ENCODE measurements at regions not wholly inside any gene's neighbourhood (a gene's known extent, or its start where the extent isn't known, plus 50 kb on each side); places are given as distances from the start of the nearest gene placed in this dataset.

GRCh38 chr9:29838491-29839020 is 2265.3 kb upstream of the C9orf72 start:
- TF ChIP-seq GATA1 (IDR thresholded peaks at IDR 0.05; ENCODE audit: low read depth, low read length) (no peak), POLR2A (IDR thresholded peaks at IDR 0.05; ENCODE audit: low read length) (no peak)
- DNase-seq, result no peak

GRCh38 chr9:29844251-29844650 is 2271.0 kb upstream of the C9orf72 start:
- TF ChIP-seq GATA1 (IDR thresholded peaks at IDR 0.05; ENCODE audit: low read depth, low read length), result no peak
- TF ChIP-seq POLR2A (IDR thresholded peaks at IDR 0.05; ENCODE audit: low read length), result no peak
- no peak for DNase-seq

- TF ChIP-seq GATA1 (IDR thresholded peaks at IDR 0.05; ENCODE audit: low read depth, low read length) (no peak), POLR2A (IDR thresholded peaks at IDR 0.05; ENCODE audit: low read length) (no peak)
- DNase-seq, result no peak
These were observed 2277.4 kb upstream of the C9orf72 start for GRCh38 chr9:29850664-29851063.

- no peak for TF ChIP-seq GATA1 (IDR thresholded peaks at IDR 0.05; ENCODE audit: low read depth, low read length)
- TF ChIP-seq POLR2A (IDR thresholded peaks at IDR 0.05; ENCODE audit: low read length), result no peak
- DNase-seq, result no peak
These were observed 2288.5 kb upstream of the C9orf72 start for GRCh38 chr9:29861803-29862202.

GRCh38 chr9:29865764-29866313 is 2292.6 kb upstream of the C9orf72 start:
- peak in 1 of 2 experiments; percentile 1 for DNase-seq
- no peak for TF ChIP-seq GATA1 (IDR thresholded peaks at IDR 0.05; ENCODE audit: low read depth, low read length)
- no peak for TF ChIP-seq POLR2A (IDR thresholded peaks at IDR 0.05; ENCODE audit: low read length)

GRCh38 chr9:29866556-29866955 is 2293.3 kb upstream of the C9orf72 start:
- TF ChIP-seq POLR2A (IDR thresholded peaks at IDR 0.05; ENCODE audit: low read length), result no peak
- no peak for TF ChIP-seq GATA1 (IDR thresholded peaks at IDR 0.05; ENCODE audit: low read depth, low read length)
- no peak for DNase-seq

- DNase-seq, result no peak
- TF ChIP-seq GATA1 (IDR thresholded peaks at IDR 0.05; ENCODE audit: low read depth, low read length) (no peak), POLR2A (IDR thresholded peaks at IDR 0.05; ENCODE audit: low read length) (no peak)
These were observed 2300.3 kb upstream of the C9orf72 start for GRCh38 chr9:29873579-29873978.

- DNase-seq, result no peak
- TF ChIP-seq POLR2A (IDR thresholded peaks at IDR 0.05; ENCODE audit: low read length) (no peak), GATA1 (IDR thresholded peaks at IDR 0.05; ENCODE audit: low read depth, low read length) (no peak)
These were observed 2302.3 kb upstream of the C9orf72 start for GRCh38 chr9:29875547-29875946.

- no peak for TF ChIP-seq GATA1 (IDR thresholded peaks at IDR 0.05; ENCODE audit: low read depth, low read length)
- no peak for TF ChIP-seq POLR2A (IDR thresholded peaks at IDR 0.05; ENCODE audit: low read length)
- DNase-seq, result no peak
These were observed 2309.5 kb upstream of the C9orf72 start for GRCh38 chr9:29882767-29883166.

- no peak for TF ChIP-seq GATA1 (IDR thresholded peaks at IDR 0.05; ENCODE audit: low read depth, low read length)
- no peak for TF ChIP-seq POLR2A (IDR thresholded peaks at IDR 0.05; ENCODE audit: low read length)
- no peak for DNase-seq
These were observed 2332.8 kb upstream of the C9orf72 start for GRCh38 chr9:29906065-29906464.

- no peak for TF ChIP-seq GATA1 (IDR thresholded peaks at IDR 0.05; ENCODE audit: low read depth, low read length)
- TF ChIP-seq POLR2A (IDR thresholded peaks at IDR 0.05; ENCODE audit: low read length), result no peak
- no peak for DNase-seq
These were observed 2354.8 kb upstream of the C9orf72 start for GRCh38 chr9:29928072-29928471.

GRCh38 chr9:29939559-29939958 is 2366.3 kb upstream of the C9orf72 start:
- DNase-seq, result no peak
- TF ChIP-seq POLR2A (IDR thresholded peaks at IDR 0.05; ENCODE audit: low read length), result no peak
- no peak for TF ChIP-seq GATA1 (IDR thresholded peaks at IDR 0.05; ENCODE audit: low read depth, low read length)

GRCh38 chr9:29945012-29945411 is 2371.7 kb upstream of the C9orf72 start:
- TF ChIP-seq POLR2A (IDR thresholded peaks at IDR 0.05; ENCODE audit: low read length), result no peak
- TF ChIP-seq GATA1 (IDR thresholded peaks at IDR 0.05; ENCODE audit: low read depth, low read length), result no peak
- DNase-seq, result no peak

- no peak for DNase-seq
These were observed 2385.2 kb upstream of the C9orf72 start for GRCh38 chr9:29958469-29958868.

GRCh38 chr9:29965834-29966233 is 2392.6 kb upstream of the C9orf72 start:
- DNase-seq, result no peak
- TF ChIP-seq GATA1 (IDR thresholded peaks at IDR 0.05; ENCODE audit: low read depth, low read length) (no peak), POLR2A (IDR thresholded peaks at IDR 0.05; ENCODE audit: low read length) (no peak)

More at GRCh38 chr9:29958469-29958868, 2385.2 kb upstream of the C9orf72 start:
- TF ChIP-seq GATA1 (IDR thresholded peaks at IDR 0.05; ENCODE audit: low read depth, low read length), result no peak
- TF ChIP-seq POLR2A (IDR thresholded peaks at IDR 0.05; ENCODE audit: low read length), result no peak

Measured in erythroblast (primary cell).